Lower lobe of right lung (tissue), 2 donors: ENCODE measurements at regions not wholly inside any gene's neighbourhood (a gene's known extent, or its start where the extent isn't known, plus 50 kb on each side); places are given as distances from the start of the nearest gene placed in this dataset.

Experiments used
- ATAC-seq, 2 donors: fragments of 200-7000 bp; cut with Tn5 transposase; one replicate each; pipeline ENCODE4 v1.9.1; 2020 to 2022; ENCODE audit warnings: mild to moderate bottlenecking in 2 of 2, moderate library complexity in 2 of 2
- DNase-seq: peaks from one replicate; pipeline ENCODE4 v3.0.0-alpha.2; 2020
- H3K27ac ChIP-seq: fragments of 200-600 bp; one replicate; pipeline ENCODE4 v1.8.0; 2022
- H3K27me3 ChIP-seq: fragments of 200-600 bp; one replicate; pipeline ENCODE4 v1.8.0; 2022; ENCODE audit warnings: low read depth
- H3K36me3 ChIP-seq: fragments of 200-600 bp; one replicate; pipeline ENCODE4 v1.8.0; 2022; ENCODE audit warnings: mild to moderate bottlenecking
- H3K4me1 ChIP-seq: fragments of 200-600 bp; one replicate; pipeline ENCODE4 v1.8.0; 2022
- H3K4me3 ChIP-seq: fragments of 200-600 bp; one replicate; pipeline ENCODE4 v1.8.0; 2022; ENCODE audit warnings: mild to moderate bottlenecking
- H3K9me3 ChIP-seq: fragments of 200-600 bp; one replicate; pipeline ENCODE4 v1.8.0; 2022
- CTCF ChIP-seq: fragments of 200-600 bp; IDR thresholded peaks from one replicate; pipeline ENCODE4 v1.8.0; 2022; ENCODE audit warnings: antibody characterized with exemption, mild to moderate bottlenecking
- intact Hi-C: fragments of 100-400 bp; cut with DNase I; formaldehyde crosslinking; loops from one replicate; pipeline ENCODE4 v1.11.0; 2022
- donor health status: DM: no; HTN: yes; CAD: no; lungs with severe emphysema.

DNA sequence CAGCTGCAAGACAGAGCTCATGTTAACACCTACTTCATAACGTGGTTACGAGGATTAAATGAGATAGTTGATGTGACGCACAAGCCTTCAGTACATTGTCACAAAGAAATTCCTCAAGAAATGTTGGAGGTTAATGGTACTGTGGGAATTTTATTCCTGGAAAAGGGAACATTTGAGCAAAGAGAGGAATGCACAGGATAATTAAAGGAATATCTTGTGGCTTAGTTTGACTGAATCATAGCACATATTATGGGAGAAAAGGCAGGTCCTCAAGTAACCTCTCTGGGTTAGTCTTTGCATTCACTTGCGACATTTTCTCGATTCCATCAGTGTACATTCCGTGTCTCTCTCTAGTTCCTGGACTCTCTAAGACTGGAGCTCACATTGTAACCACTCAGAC is 300.2 kb upstream of the DUSP10 start:
- TF ChIP-seq CTCF: no peak
- Histone ChIP-seq H3K27ac (no peak overlapping the region), H3K27me3 (no peaks in the 10 kb centered on the region), H3K36me3 (no peaks in the 10 kb centered on the region), H3K4me1 (no peaks in the 10 kb centered on the region), H3K4me3 (no peak overlapping the region), H3K9me3 (no peaks in the 10 kb centered on the region)
- no peak for ATAC-seq
- no peak for DNase-seq
- intact Hi-C loops: no loop called here

DNA sequence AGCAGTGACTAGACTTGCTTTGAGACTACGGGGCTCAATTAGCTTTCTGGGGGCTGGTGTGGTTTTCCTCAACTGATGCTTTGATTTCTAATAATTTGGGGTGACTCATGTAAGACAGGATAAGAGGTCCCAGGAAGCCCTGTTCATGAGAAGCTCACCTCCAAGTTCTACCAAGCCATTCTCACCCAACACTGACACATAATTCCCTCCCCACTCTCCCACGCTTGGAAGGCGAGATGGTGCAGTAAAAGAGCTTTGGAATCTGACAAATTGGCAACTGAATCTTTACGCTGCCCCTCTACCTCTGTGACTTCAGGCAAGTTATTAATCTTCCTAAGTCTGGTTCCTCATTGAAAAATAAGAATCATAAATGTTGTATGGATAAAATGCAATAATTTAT is 299.1 kb upstream of the DUSP10 start:
- H3K4me3 ChIP-seq: no peak overlapping the region
- H3K27ac ChIP-seq: no peak overlapping the region
- H3K4me1 ChIP-seq: no peaks in the 10 kb centered on the region
- no peak for ATAC-seq
- no peaks in the 10 kb centered on the region for H3K27me3 ChIP-seq
- intact Hi-C loops: no loop called here
- no peaks in the 10 kb centered on the region for H3K9me3 ChIP-seq
- DNase-seq: no peak
- H3K36me3 ChIP-seq: no peaks in the 10 kb centered on the region
- no peak for TF ChIP-seq CTCF

GRCh38 chr1:222040121-222040805 is 298.4 kb upstream of the DUSP10 start:
- H3K27me3 ChIP-seq: no peaks in the 10 kb centered on the region
- H3K36me3 ChIP-seq: no peaks in the 10 kb centered on the region
- H3K9me3 ChIP-seq: no peaks in the 10 kb centered on the region
- TF ChIP-seq CTCF: no peak
- DNase-seq (no peak), ATAC-seq (no peak)
- intact Hi-C loops: no loop called here
- no peaks in the 10 kb centered on the region for H3K4me1 ChIP-seq
- H3K27ac ChIP-seq: no peak overlapping the region
- H3K4me3 ChIP-seq: no peak overlapping the region

GRCh38 chr1:222038971-222039370 is 297.1 kb upstream of the DUSP10 start:
- ATAC-seq (no peak), DNase-seq (no peak)
- no peaks in the 10 kb centered on the region for H3K27me3 ChIP-seq
- H3K4me3 ChIP-seq: no peak overlapping the region
- no peaks in the 10 kb centered on the region for H3K4me1 ChIP-seq
- H3K27ac ChIP-seq: no peak overlapping the region
- no peak for TF ChIP-seq CTCF
- intact Hi-C loops: no loop called here
- no peaks in the 10 kb centered on the region for H3K9me3 ChIP-seq
- H3K36me3 ChIP-seq: no peaks in the 10 kb centered on the region

DNA sequence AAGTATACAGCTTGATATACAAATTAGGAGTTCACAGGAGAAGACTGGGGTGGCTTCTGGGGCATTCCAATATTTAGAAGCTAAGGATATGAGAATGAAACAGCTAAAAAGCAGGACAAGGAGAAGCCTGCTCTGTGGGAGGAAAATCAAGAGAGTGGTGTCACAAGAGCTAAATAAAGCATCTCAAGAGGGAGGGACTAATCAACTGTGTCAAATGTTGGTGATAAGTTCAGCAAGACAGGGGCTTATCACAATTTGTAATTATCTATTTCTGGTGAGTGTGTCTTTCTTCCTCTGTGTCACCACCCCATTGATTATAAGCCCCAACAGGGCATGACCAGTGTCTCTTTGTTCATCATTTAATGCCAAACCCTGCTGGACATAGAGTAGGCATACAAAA is 295.8 kb upstream of the DUSP10 start:
- no peaks in the 10 kb centered on the region for H3K27me3 ChIP-seq
- no peaks in the 10 kb centered on the region for H3K36me3 ChIP-seq
- no peak for TF ChIP-seq CTCF
- DNase-seq: no peak
- no peaks in the 10 kb centered on the region for H3K4me1 ChIP-seq
- H3K9me3 ChIP-seq: no peaks in the 10 kb centered on the region
- no peak for ATAC-seq
- no peak overlapping the region for H3K27ac ChIP-seq
- intact Hi-C loops: no loop called here
- H3K4me3 ChIP-seq: no peak overlapping the region
